Thoracic aorta (tissue), 2 donors: ENCODE measurements at regions not wholly inside any gene's neighbourhood (a gene's known extent, or its start where the extent isn't known, plus 50 kb on each side); places are given as distances from the start of the nearest gene placed in this dataset.

Experiments
- ATAC-seq: fragments of 150-250 bp; one replicate; pipeline ENCODE4 v1.8.0; 2017; ENCODE audit warnings: low read depth; ENCODE audit not compliant: insufficient number of reproducible peaks, low FRiP score
- DNase-seq: peaks from one replicate; pipeline ENCODE4 v3.0.0-alpha.2; 2020; ENCODE audit warnings: low spot score
- H3K27ac ChIP-seq, 2 donors: fragments of 200-600 bp; sonication (generic); 1 replicate in 1 of 2; 2 replicates in 1 of 2; pipeline ENCODE4 v1.5.1; 2016; ENCODE audit warnings: mild to moderate bottlenecking in 2 of 2, moderate library complexity in 2 of 2
- H3K27me3 ChIP-seq: fragments of 200-600 bp; sonication (generic); replicated peaks from 2 replicates; pipeline ENCODE4 v1.6.0; 2016; ENCODE audit warnings: mild to moderate bottlenecking; ENCODE audit not compliant: insufficient read depth
- H3K36me3 ChIP-seq: fragments of 200-600 bp; sonication (generic); one replicate; pipeline ENCODE4 v1.5.1; 2016
- H3K4me1 ChIP-seq, 2 donors: fragments of 200-600 bp; sonication (generic); 1 replicate in 1 of 2; 2 replicates in 1 of 2; pipeline versions ENCODE4 v1.5.1 to v1.6.0; 2016; ENCODE audit warnings: low read depth in 2 of 2, mild to moderate bottlenecking in 1 of 2; ENCODE audit not compliant: control insufficient read depth in 1 of 2
- H3K4me3 ChIP-seq: fragments of 200-600 bp; sonication (generic); 2 replicates; pipeline ENCODE4 v1.5.1; 2016; ENCODE audit warnings: mild to moderate bottlenecking
- H3K9me3 ChIP-seq: fragments of 200-600 bp; sonication (generic); 2 replicates; pipeline ENCODE4 v1.5.1; 2016
- TF ChIP-seq, protein P1 (sequence below): fragments of 200-600 bp; sonication (generic); IDR thresholded peaks from one replicate; pipeline ENCODE4 v1.5.1; 2019; ENCODE audit warnings: antibody characterized with exemption

DNA sequence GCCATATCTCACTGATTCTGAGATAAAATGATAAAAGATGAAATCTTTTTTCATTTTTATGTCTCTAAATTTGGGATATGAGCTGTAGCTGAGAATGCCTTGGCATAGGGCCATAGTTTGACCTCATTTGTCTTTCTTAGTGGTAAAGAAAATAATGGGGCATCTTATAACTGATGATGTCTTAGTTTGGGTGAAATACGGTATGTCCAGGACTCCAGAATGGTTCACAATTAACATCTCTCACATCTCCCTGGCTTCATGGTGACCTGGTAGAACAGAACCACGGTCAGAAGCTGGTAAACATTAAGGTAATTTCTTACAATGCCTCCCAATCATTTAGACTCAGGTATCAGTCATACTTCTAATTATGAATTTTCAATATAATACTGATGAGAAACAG lies 250.8 kb downstream of the MAT2B start:
- H3K4me1 ChIP-seq = no peaks in the 10 kb centered on the region
- DNase-seq = no peak
- no peak overlapping the region for H3K4me3 ChIP-seq
- H3K36me3 ChIP-seq = no peaks in the 10 kb centered on the region
- H3K27ac ChIP-seq = no peak overlapping the region
- TF ChIP-seq, protein P1, sequence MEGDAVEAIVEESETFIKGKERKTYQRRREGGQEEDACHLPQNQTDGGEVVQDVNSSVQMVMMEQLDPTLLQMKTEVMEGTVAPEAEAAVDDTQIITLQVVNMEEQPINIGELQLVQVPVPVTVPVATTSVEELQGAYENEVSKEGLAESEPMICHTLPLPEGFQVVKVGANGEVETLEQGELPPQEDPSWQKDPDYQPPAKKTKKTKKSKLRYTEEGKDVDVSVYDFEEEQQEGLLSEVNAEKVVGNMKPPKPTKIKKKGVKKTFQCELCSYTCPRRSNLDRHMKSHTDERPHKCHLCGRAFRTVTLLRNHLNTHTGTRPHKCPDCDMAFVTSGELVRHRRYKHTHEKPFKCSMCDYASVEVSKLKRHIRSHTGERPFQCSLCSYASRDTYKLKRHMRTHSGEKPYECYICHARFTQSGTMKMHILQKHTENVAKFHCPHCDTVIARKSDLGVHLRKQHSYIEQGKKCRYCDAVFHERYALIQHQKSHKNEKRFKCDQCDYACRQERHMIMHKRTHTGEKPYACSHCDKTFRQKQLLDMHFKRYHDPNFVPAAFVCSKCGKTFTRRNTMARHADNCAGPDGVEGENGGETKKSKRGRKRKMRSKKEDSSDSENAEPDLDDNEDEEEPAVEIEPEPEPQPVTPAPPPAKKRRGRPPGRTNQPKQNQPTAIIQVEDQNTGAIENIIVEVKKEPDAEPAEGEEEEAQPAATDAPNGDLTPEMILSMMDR = no peak
- H3K9me3 ChIP-seq = no peaks in the 10 kb centered on the region
- no peak for ATAC-seq
- no peaks in the 10 kb centered on the region for H3K27me3 ChIP-seq

DNA sequence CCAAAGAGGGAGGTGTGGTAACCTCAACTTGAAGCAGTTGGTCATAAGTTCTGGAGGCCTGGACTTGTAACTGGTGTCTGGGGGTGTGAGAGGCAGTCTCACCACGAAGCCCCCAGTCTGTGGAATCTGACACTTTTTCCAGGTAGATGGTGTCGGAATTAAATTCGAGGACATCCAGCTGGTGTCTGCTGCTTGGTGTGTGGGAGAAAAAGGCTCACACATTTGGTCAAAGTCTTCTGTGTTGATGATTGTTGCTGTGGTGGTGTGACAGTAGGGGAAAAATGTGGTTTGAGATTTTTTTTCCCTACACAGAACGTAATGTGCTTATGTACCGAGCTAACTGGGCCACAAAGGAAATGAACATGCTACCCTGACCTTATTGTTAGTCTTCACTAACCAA lies 251.9 kb downstream of the MAT2B start:
- ATAC-seq (no peak), DNase-seq (no peak)
- H3K9me3 ChIP-seq = no peaks in the 10 kb centered on the region
- TF ChIP-seq, protein P1 = no peak
- H3K4me3 ChIP-seq = no peak overlapping the region
- H3K27ac ChIP-seq = no peak overlapping the region
- H3K36me3 ChIP-seq = no peaks in the 10 kb centered on the region
- H3K4me1 ChIP-seq = no peaks in the 10 kb centered on the region
- no peaks in the 10 kb centered on the region for H3K27me3 ChIP-seq

DNA sequence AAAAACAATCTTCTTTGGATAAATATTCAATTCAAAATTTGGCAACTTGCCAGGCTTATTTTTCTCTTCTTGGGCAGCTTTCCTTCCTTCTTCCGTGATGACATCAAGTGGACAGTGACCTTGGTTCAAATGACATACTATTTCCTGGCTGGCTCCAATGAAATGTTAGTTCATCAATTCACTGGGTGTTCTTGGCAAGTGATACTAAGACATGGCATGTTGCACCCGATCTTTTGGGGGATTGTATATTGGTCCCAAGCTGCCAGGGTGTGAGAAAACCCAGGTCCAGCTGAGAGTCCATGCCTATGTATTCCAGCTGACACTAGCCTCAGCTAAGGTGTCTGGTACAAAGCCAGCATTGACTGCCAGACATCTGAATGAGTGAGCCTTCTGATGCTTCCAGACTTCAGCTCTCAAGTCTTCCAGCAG lies 252.9 kb downstream of the MAT2B start:
- Histone ChIP-seq H3K27me3 (no peaks in the 10 kb centered on the region), H3K4me3 (no peak overlapping the region), H3K4me1 (no peaks in the 10 kb centered on the region), H3K9me3 (no peaks in the 10 kb centered on the region), H3K27ac (no peak overlapping the region), H3K36me3 (no peaks in the 10 kb centered on the region)
- DNase-seq (no peak), ATAC-seq (no peak)
- TF ChIP-seq, protein P1 = no peak

DNA sequence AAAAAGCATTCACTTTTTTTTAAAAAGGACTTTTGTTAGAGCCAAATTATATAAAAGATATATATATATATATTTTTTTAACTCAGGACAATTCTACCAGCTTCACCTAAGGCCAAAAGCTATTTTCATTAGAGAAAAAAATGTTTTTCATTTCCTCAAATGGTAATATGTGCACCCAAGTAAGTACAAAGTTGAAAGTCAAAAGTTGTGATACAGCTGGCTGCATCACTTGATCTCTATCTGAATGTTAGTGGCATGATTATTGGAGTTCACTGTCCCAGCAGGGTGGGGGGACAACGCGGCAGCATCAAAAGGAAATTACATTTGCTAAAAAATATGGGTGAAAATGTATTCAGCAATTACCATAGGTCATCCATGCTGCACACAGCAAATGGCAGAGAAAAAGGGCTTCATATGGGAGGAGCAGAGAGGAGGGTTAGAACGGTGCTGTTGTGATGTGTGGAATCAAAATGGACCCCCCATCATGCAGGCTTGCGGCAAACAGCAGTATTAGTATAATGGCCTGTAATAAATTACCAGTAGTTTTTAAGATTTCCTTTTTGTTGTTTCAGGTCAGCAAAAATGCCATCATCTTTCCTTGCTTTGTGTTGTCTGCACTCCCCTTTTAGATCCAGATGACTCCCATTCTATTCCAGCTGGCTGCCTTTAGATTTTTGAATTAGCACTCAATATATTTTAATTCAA lies 253.7 kb downstream of the MAT2B start:
- TF ChIP-seq, protein P1 = no peak
- no peaks in the 10 kb centered on the region for H3K4me1 ChIP-seq
- no peaks in the 10 kb centered on the region for H3K36me3 ChIP-seq
- no peak for DNase-seq
- no peaks in the 10 kb centered on the region for H3K9me3 ChIP-seq
- no peak overlapping the region for H3K4me3 ChIP-seq
- no peaks in the 10 kb centered on the region for H3K27me3 ChIP-seq
- ATAC-seq = no peak
- no peak overlapping the region for H3K27ac ChIP-seq

DNA sequence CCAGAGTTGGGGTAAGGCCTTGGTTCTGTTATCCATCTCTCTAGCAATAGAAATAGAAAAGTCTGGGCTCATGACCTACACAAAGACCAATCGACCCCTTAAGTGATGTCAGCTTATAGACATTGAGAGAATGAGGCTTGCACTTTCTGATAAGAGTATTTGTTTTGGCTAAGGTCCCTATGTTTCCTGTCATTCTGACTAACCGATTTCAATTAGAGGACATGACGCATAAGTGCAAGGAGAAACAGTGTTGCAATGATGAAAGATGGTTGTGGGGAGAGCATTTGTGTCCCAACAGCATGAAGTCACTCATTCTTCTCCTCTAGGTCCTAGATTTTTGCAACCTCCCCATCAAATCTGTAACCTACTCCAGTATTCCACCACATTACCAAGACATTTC lies 255.1 kb downstream of the MAT2B start:
- Histone ChIP-seq H3K27ac (no peak overlapping the region), H3K9me3 (no peaks in the 10 kb centered on the region), H3K36me3 (no peaks in the 10 kb centered on the region), H3K4me1 (no peaks in the 10 kb centered on the region), H3K4me3 (no peak overlapping the region), H3K27me3 (no peaks in the 10 kb centered on the region)
- TF ChIP-seq, protein P1 = no peak
- DNase-seq (no peak), ATAC-seq (no peak)
